ENCODE measurements at regions not wholly inside any gene's neighbourhood (a gene's known extent, or its start where the extent isn't known, plus 50 kb on each side); places are given as distances from the start of the nearest gene placed in this dataset.
"Not testable (repeated sequence)": the region's sequence is repeated elsewhere in the genome, so short reads cannot be mapped to it uniquely, and the experiment has no call there.

- DNase-seq: not testable (repeated sequence)
Observed at GRCh38 chr6:71360556-71361335, 72.1 kb downstream of the OGFRL1 start.

GRCh38 chr6:71364889-71365542 lies 76.4 kb downstream of the OGFRL1 start:
- no peak for DNase-seq

DNA sequence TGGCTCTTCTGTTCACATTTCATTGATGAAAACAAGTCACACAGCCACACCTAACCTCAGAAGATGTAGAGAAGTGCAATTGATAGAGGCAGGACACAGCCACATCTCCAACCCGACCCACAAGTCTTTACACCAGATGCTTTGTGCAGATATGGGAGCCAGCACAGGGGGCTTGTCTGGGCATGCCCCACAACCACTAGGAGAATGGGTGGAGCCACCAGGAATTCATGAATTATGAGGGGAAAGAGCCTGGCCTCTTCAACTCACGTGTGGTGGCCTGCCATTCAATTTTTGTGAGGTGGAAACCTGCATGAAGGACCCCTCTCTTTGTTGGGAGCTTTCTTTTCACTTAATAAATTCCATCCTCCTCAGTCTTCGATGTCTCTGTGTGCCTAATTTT lies 79.1 kb downstream of the OGFRL1 start:
- DNase-seq: no peak

- no peak for DNase-seq
Observed at GRCh38 chr6:71368284-71368683, 79.7 kb downstream of the OGFRL1 start.

GRCh38 chr6:71371559-71371958 lies 82.9 kb downstream of the OGFRL1 start:
- no peak for DNase-seq

DNA sequence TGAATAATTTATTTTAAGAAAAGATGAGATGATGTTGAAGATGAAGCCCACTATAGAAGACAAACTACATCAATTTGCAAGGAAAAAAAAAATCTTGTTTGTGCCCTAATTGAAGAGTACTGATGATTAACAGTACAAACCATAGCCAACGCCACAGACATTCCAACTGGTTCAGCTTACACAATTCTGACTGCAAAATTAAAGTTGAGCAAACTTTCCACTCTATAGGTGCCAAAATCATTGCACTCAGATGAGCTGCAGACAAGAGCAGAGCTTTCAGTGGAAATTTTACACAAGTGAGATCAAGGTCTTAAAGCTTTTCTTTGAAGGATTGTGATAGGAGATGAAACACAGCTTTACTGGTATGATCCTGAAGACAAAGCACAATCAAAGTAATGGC lies 85.3 kb downstream of the OGFRL1 start:
- no peak for DNase-seq

GRCh38 chr6:71375676-71376075 lies 87.1 kb downstream of the OGFRL1 start:
- no peak for DNase-seq

GRCh38 chr6:71376830-71377229 lies 88.2 kb downstream of the OGFRL1 start:
- no peak for DNase-seq

GRCh38 chr6:71383476-71383875 lies 94.9 kb downstream of the OGFRL1 start:
- no peak for DNase-seq

GRCh38 chr6:71383901-71384489 lies 95.4 kb downstream of the OGFRL1 start:
- peak in 1 of 2 donors; percentile 26 for DNase-seq

GRCh38 chr6:71385111-71385822 lies 96.7 kb downstream of the OGFRL1 start:
- no peak for DNase-seq

DNA sequence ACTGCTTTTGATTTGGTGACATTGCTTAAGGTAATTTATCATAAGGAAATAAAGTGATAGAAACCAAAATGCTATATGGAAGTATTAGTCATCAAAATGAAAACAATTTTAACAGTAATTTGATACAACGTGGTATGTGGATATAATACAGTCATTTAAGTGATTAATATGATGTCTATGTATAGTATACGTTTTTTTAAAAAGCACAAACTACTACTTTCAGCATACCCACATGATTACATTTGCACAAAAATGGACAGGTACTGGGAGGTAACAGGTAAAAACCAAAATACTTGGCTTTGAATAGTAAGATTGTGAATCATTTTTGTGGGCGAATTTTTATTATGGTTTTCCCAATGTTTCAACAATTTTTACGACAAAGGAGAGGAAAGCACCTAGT lies 97.6 kb downstream of the OGFRL1 start:
- DNase-seq: no peak

DNA sequence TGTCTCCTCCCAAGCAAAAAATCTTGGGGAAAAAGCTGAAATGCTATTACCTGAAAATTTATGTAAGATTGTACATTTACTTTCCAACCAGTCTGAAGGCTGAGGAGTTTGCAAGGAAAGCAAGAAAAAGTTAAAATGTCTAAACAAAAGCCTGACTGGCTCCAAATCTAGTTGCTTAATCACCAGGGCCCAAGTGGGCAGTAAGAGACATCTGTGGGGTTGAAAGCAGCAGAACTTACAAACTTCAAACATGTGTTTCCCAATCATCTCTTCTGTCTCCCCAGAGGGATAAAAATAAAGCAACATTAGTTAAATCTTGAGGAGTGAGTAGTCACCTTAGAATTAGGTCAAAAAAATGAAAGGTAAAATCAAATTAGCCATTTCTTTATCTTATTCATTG lies 98.6 kb downstream of the OGFRL1 start:
- DNase-seq: no peak

DNA sequence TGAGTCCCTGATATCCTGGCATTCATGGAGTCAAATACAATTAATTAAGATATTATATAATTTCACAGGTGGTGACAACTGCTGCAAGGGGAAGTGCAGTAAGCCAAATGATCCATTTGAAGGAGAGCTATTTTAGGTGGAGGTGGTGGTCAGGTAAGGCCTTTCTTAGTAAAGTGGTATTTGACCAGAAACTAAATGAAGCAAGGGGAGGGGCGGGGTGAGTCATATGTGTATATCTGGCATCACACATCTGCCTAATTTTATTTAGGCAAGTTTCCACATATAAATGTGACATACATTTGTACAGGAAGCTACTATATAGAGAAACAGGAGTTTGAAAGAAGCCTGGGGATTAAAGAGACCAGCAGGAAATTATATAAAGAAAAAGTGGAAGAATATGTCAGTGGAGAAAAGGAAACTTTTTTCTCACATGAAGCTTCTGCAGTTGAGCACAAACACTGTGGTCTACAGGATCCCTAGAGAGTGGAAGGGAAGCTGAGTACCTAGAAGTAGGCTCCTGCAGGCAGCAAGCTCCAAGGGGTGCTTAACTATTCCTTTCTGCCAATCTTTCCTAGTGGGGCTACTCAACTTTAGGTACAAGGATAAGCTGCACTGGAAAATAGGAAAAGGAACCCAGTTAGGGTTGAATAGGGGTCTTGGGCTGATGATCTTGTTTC lies 99.6 kb downstream of the OGFRL1 start:
- DNase-seq: no peak

DNA sequence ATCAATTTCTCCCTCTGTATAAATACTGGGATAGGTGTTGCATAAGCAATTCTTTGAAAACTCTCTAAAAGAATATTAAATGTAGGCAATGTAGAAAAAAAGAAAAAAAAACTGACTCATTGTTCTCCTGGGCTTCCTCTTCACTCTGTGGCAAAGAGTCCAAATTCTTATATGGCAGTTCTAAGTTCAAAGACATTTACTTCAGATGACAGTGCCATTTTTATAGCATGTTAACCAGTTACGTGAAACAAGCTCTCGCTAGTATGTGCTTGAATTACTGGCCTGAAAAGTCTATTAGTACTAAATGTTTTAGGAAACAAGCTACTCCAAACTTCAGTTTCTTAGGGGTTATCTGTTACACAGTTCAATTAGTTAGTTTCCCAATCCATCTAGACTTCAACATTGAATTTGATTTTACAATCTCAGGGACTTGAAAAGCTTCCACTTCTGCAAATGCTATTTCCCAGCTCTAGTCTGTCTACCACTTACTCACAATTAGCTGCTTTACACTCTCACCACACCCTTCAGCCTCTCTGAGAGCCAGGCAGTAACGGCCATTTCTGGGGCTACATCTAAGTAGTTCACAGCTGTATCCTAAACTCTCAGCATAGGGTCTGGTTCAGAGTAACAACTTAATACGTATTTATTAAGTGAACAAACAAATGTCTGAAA lies 100.4 kb downstream of the OGFRL1 start:
- DNase-seq: no peak

DNA sequence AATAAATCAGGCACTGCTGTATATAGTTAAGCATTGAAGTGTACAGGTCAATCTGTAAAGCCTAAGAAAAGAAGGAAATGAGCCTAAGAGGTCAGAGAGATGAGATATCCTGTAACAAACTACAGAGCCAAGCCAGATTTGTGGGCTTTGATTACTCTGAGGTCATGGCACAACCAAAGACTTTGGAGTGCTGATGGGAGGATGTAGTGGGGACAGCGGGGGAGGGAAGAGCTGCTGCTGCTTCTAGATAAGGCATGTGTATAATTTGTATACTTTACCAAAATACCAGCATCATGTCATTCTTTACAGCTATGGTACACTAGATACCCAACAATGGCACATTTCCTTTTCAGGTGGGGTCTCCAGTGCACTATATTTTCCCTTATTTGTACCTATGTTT lies 102.5 kb downstream of the OGFRL1 start:
- DNase-seq: no peak

GRCh38 chr6:71392276-71392675 lies 103.7 kb downstream of the OGFRL1 start:
- no peak for DNase-seq

- DNase-seq: no peak
Observed at GRCh38 chr6:71393471-71393870, 104.9 kb downstream of the OGFRL1 start.

DNA sequence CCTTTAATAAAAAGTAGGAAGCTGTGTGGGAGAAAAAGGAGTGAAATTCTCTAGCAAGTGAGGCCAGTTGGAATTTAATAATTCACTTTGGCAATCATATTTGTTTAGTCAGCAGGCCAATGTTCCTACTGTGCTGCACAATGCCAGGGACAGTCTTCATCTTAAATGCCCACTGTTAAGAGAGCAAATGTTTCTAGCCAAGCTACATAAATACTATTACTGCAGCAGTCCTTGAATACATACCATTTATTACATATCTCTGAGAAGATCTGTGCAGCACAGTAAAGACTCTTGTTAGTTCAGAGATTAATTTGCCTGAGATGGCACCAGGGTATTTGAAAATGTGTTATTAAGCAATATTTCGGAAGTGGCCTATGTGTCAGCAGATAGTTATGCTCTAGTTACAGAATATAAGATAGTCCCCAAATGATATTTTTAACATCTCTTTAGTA lies 105.4 kb downstream of the OGFRL1 start:
- DNase-seq: no peak

GRCh38 chr6:71394926-71395325 lies 106.3 kb downstream of the OGFRL1 start:
- no peak for DNase-seq

- DNase-seq: no peak
Observed at GRCh38 chr6:71395731-71396409, 107.3 kb downstream of the OGFRL1 start.

DNA sequence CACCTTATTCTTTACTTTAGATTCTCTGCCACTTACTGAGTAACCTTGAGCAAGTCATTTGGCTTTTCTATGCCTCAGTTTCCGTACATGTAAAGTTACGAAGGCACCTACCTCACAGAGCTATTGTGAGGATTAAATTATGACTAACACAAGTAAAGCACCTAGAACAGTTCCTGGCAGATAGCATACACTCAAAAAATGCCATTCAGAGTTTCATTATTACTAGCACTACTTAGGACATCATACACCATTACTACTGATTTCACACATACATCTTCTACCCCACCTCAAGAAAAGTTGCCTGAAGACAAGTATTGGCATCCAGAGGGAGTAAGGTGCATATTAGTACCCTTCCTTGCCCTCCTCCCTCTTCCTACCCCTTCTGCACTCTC lies 107.8 kb downstream of the OGFRL1 start:
- no peak for DNase-seq
